Panc1 (cell line): ENCODE measurements at regions not wholly inside any gene's neighbourhood (a gene's known extent, or its start where the extent isn't known, plus 50 kb on each side); places are given as distances from the start of the nearest gene placed in this dataset.

Source experiments
- CTCF ChIP-seq: fragments of 450-650 bp; IDR thresholded peaks from 2 replicates; pipeline ENCODE4 v1.5.1; 2017; ENCODE audit warnings: mild to moderate bottlenecking
- POLR2AphosphoS5 ChIP-seq: IDR thresholded peaks from 2 replicates; pipeline ENCODE4 v1.6.1; 2012; ENCODE audit warnings: mild to moderate bottlenecking, low read depth, low read length, moderate library complexity
- SIN3A ChIP-seq: IDR thresholded peaks from 2 replicates; pipeline ENCODE4 v1.6.1; 2012; ENCODE audit warnings: low read depth, mild to moderate bottlenecking, low read length, moderate library complexity, borderline replicate concordance; ENCODE audit not compliant: insufficient read depth
- TF ChIP-seq, protein P1 (sequence below), 2 experiments: IDR thresholded peaks; 2 replicates each; pipeline ENCODE4 v1.6.1; 2011 to 2012; ENCODE audit warnings: low read depth in 2 of 2, control low read depth in 1 of 2, low read length in 1 of 2, mild to moderate bottlenecking in 1 of 2, moderate library complexity in 1 of 2; ENCODE audit not compliant: insufficient read depth in 1 of 2

- TF ChIP-seq CTCF (no peak), POLR2AphosphoS5 (no peak), SIN3A (no peak)
- TF ChIP-seq, protein P1, sequence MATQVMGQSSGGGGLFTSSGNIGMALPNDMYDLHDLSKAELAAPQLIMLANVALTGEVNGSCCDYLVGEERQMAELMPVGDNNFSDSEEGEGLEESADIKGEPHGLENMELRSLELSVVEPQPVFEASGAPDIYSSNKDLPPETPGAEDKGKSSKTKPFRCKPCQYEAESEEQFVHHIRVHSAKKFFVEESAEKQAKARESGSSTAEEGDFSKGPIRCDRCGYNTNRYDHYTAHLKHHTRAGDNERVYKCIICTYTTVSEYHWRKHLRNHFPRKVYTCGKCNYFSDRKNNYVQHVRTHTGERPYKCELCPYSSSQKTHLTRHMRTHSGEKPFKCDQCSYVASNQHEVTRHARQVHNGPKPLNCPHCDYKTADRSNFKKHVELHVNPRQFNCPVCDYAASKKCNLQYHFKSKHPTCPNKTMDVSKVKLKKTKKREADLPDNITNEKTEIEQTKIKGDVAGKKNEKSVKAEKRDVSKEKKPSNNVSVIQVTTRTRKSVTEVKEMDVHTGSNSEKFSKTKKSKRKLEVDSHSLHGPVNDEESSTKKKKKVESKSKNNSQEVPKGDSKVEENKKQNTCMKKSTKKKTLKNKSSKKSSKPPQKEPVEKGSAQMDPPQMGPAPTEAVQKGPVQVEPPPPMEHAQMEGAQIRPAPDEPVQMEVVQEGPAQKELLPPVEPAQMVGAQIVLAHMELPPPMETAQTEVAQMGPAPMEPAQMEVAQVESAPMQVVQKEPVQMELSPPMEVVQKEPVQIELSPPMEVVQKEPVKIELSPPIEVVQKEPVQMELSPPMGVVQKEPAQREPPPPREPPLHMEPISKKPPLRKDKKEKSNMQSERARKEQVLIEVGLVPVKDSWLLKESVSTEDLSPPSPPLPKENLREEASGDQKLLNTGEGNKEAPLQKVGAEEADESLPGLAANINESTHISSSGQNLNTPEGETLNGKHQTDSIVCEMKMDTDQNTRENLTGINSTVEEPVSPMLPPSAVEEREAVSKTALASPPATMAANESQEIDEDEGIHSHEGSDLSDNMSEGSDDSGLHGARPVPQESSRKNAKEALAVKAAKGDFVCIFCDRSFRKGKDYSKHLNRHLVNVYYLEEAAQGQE (IDR thresholded peaks at IDR 0.05; ENCODE audit: insufficient read depth in 1 of 2, low read depth in 2 of 2, low read length in 1 of 2), result no peak
Observed at GRCh38 chr13:48901781-48902180, 73.9 kb upstream of the FNDC3A start.
